H9 (cell line): ENCODE measurements at regions not wholly inside any gene's neighbourhood (a gene's known extent, or its start where the extent isn't known, plus 50 kb on each side); places are given as distances from the start of the nearest gene placed in this dataset.

Experiments
- DNase-seq: peaks from one replicate; pipeline ENCODE4 v3.0.0-alpha.2; 2017
- H2AFZ ChIP-seq: one replicate; pipeline ENCODE4 v1.6.1; 2013; ENCODE audit warnings: mild to moderate bottlenecking, low read length, control low read depth, moderate library complexity
- H2AK5ac ChIP-seq: 2 replicates; pipeline ENCODE4 v1.6.1; 2013; ENCODE audit warnings: low read length, control low read depth, mixed read lengths; ENCODE audit not compliant: insufficient read length
- H2BK120ac ChIP-seq: one replicate; pipeline ENCODE4 v1.6.1; 2013; ENCODE audit warnings: low read depth, mild to moderate bottlenecking, low read length, control low read depth, inconsistent platforms; ENCODE audit not compliant: poor library complexity, severe bottlenecking
- H2BK12ac ChIP-seq: 2 replicates; pipeline ENCODE4 v1.6.1; 2013; ENCODE audit warnings: low read length, control low read depth, mixed read lengths, low read depth; ENCODE audit not compliant: insufficient read length
- H2BK15ac ChIP-seq: 2 replicates; pipeline ENCODE4 v1.6.1; 2013; ENCODE audit warnings: low read depth, low read length, control low read depth
- H2BK20ac ChIP-seq: one replicate; pipeline ENCODE4 v1.6.1; 2013; ENCODE audit warnings: low read depth, mild to moderate bottlenecking, low read length, control low read depth, inconsistent platforms; ENCODE audit not compliant: poor library complexity, severe bottlenecking
- H2BK5ac ChIP-seq: 2 replicates; pipeline ENCODE4 v1.6.1; 2013; ENCODE audit warnings: low read length, control low read depth, mixed read lengths; ENCODE audit not compliant: insufficient read length
- H3K14ac ChIP-seq: 2 replicates; pipeline ENCODE4 v1.6.1; 2013; ENCODE audit warnings: low read length, control low read depth; ENCODE audit not compliant: insufficient read depth
- H3K18ac ChIP-seq: 2 replicates; pipeline ENCODE4 v1.6.1; 2013; ENCODE audit warnings: low read depth, mild to moderate bottlenecking, mixed read lengths, low read length, control low read depth; ENCODE audit not compliant: insufficient read length
- H3K23ac ChIP-seq: 2 replicates; pipeline ENCODE4 v1.6.1; 2013; ENCODE audit warnings: low read length, control low read depth, mixed read lengths, low read depth; ENCODE audit not compliant: insufficient read length
- H3K23me2 ChIP-seq: 2 replicates; pipeline ENCODE4 v1.6.1; 2013; ENCODE audit warnings: low read depth, mild to moderate bottlenecking, mixed read lengths, low read length, control low read depth; ENCODE audit not compliant: insufficient read length, poor library complexity, severe bottlenecking
- H3K27ac ChIP-seq: 2 replicates; pipeline ENCODE4 v1.5.1; 2013; ENCODE audit warnings: low read length, control low read depth, mixed read lengths, low read depth; ENCODE audit not compliant: insufficient read length
- H3K27me3 ChIP-seq: 2 replicates; pipeline ENCODE4 v1.6.1; 2013; ENCODE audit warnings: low read length, control low read depth, inconsistent platforms; ENCODE audit not compliant: insufficient read depth
- H3K4ac ChIP-seq: 2 replicates; pipeline ENCODE4 v1.6.1; 2013; ENCODE audit warnings: low read depth, mild to moderate bottlenecking, control low read depth, inconsistent platforms, low read length, moderate library complexity
- H3K4me1 ChIP-seq: 2 replicates; pipeline ENCODE4 v1.6.1; 2013; ENCODE audit warnings: low read length, control low read depth, inconsistent platforms; ENCODE audit not compliant: insufficient read depth
- H3K4me2 ChIP-seq: 2 replicates; pipeline ENCODE4 v1.6.1; 2013; ENCODE audit warnings: low read length, control low read depth, mixed read lengths; ENCODE audit not compliant: insufficient read length, insufficient read depth
- H3K56ac ChIP-seq: 2 replicates; pipeline ENCODE4 v1.6.1; 2013; ENCODE audit warnings: low read depth, mild to moderate bottlenecking, mixed read lengths, low read length, control low read depth; ENCODE audit not compliant: insufficient read length
- H3K79me1 ChIP-seq: 2 replicates; pipeline ENCODE4 v1.6.1; 2013; ENCODE audit warnings: low read depth, mild to moderate bottlenecking, moderate library complexity, low read length, control low read depth, inconsistent platforms; ENCODE audit not compliant: insufficient read depth, poor library complexity, severe bottlenecking
- H3K79me2 ChIP-seq: 2 replicates; pipeline ENCODE4 v1.6.1; 2013; ENCODE audit warnings: low read length, control low read depth, inconsistent platforms; ENCODE audit not compliant: insufficient read depth
- H3K9ac ChIP-seq: 2 replicates; pipeline ENCODE4 v1.6.1; 2013; ENCODE audit warnings: low read length, control low read depth, mixed read lengths; ENCODE audit not compliant: insufficient read length; ENCODE audit errors: extremely low read depth
- H3K9me3 ChIP-seq: one replicate; pipeline ENCODE4 v1.6.1; 2013; ENCODE audit warnings: low read depth, low read length, inconsistent platforms; ENCODE audit not compliant: control insufficient read depth
- H3T11ph ChIP-seq: one replicate; pipeline ENCODE4 v1.6.1; 2013; ENCODE audit warnings: mild to moderate bottlenecking, low read length, control low read depth, inconsistent platforms
- H4K20me1 ChIP-seq: one replicate; pipeline ENCODE4 v1.6.1; 2013; ENCODE audit not compliant: control insufficient read depth, insufficient read length, insufficient read depth
- H4K5ac ChIP-seq: 2 replicates; pipeline ENCODE4 v1.6.1; 2013; ENCODE audit warnings: low read depth, mild to moderate bottlenecking, mixed read lengths, low read length, control low read depth; ENCODE audit not compliant: insufficient read length
- H4K8ac ChIP-seq: replicated peaks from 2 replicates; pipeline ENCODE4 v1.6.1; 2013; ENCODE audit warnings: low read length, control low read depth, mixed read lengths, low read depth; ENCODE audit not compliant: insufficient read length
- H4K91ac ChIP-seq: 2 replicates; pipeline ENCODE4 v1.6.1; 2013; ENCODE audit warnings: low read depth, mild to moderate bottlenecking, moderate library complexity, mixed read lengths, low read length, control low read depth; ENCODE audit not compliant: insufficient read length
- H3K27ac Mint-ChIP-seq, 3 experiments: 2 replicates in 2 of 3; 3 replicates in 1 of 3; pipeline ENCODE4 v1.8.0; 2020 to 2021; ENCODE audit warnings: mixed read lengths in 3 of 3, mild to moderate bottlenecking in 1 of 3, moderate library complexity in 1 of 3
- H3K27me3 Mint-ChIP-seq: 2 replicates; pipeline ENCODE4 v1.8.0; 2021; ENCODE audit warnings: low read depth, mild to moderate bottlenecking, moderate library complexity, mixed read lengths
- H3K36me3 Mint-ChIP-seq, 3 experiments: 2 replicates in 2 of 3; 3 replicates in 1 of 3; pipeline ENCODE4 v1.8.0; 2020 to 2021; ENCODE audit warnings: low read depth in 3 of 3, mixed read lengths in 3 of 3; ENCODE audit not compliant: insufficient read depth in 1 of 3
- H3K4me1 Mint-ChIP-seq, 2 experiments: 2 replicates each; pipeline ENCODE4 v1.8.0; 2020; ENCODE audit warnings: mixed read lengths in 2 of 2
- H3K4me3 Mint-ChIP-seq, 2 experiments: 2 replicates in 1 of 2; 3 replicates in 1 of 2; pipeline ENCODE4 v1.8.0; 2020 to 2021; ENCODE audit warnings: mild to moderate bottlenecking in 2 of 2, mixed read lengths in 2 of 2, moderate library complexity in 1 of 2
- H3K9me3 Mint-ChIP-seq, 2 experiments: 2 replicates in 1 of 2; 3 replicates in 1 of 2; pipeline ENCODE4 v1.8.0; 2020; ENCODE audit warnings: mild to moderate bottlenecking in 2 of 2, mixed read lengths in 2 of 2, moderate library complexity in 1 of 2
- WGBS: extraction: QIAGEN DNeasy Blood & Tissue Kit; methylation state at CpG from one replicate; pipeline ENCODE4 v1.1.7; 2013; ENCODE audit warnings: missing lambda C conversion rate, low lambda C conversion rate, mixed read lengths; ENCODE audit not compliant: insufficient read length; ENCODE audit errors: extremely low coverage; 5-methylcytosine and 5-hydroxymethylcytosine counted together
- TF ChIP-seq, protein P1 (sequence below): fragments of 200-600 bp; sonication (generic); conservative IDR thresholded peaks from 3 replicates; pipeline ENCODE4 v1.8.0; 2021; ENCODE audit warnings: antibody characterized with exemption, mild to moderate bottlenecking

DNA sequence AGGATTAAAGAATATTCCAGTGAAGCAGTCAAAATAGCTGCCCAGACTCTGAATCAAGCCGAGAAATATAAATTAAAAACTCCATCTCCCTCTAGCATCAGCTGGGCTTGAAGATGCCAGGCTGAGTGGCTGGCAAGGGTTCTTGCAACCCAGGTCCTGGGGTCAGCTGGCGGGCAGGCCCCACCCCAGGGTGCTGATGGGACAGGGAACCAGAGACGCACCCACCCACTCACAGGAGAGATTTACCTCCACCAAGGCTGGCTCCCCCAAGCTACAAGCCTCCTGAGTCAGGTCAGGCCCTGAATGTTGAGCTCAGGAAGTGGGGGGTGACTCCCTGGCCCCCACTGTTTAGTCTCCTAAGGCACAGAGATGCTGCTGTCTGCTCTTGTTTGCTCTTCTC, 83.9 kb upstream of the HSPA9 start:
- no peak overlapping the region for H2AK5ac ChIP-seq
- H3T11ph ChIP-seq, result no peak overlapping the region
- H3K18ac ChIP-seq, result no peak overlapping the region
- H3K14ac ChIP-seq, result no peak overlapping the region
- no peak overlapping the region for H2BK15ac ChIP-seq
- no peak overlapping the region for H2BK5ac ChIP-seq
- H2BK120ac ChIP-seq, result no peak overlapping the region
- H4K91ac ChIP-seq, result no peak overlapping the region
- Mint-ChIP-seq H3K27me3 (peaks cover 2% of the 10 kb centered on the region; the same call in 1 of the 2 replicates), H3K9me3 (no peaks in the 10 kb centered on the region), H3K4me1 (peaks cover 23 to 33% of the 10 kb centered on the region in 2 experiments), H3K4me3 (no peak overlapping the region), H3K36me3 (no peaks in the 10 kb centered on the region), H3K27ac (no peak overlapping the region)
- H3K23ac ChIP-seq, result no peak overlapping the region
- H2BK12ac ChIP-seq, result no peak overlapping the region
- WGBS, result no CpG with 5 or more reads among the region's 3 CpGs
- H3K27me3 ChIP-seq, result no peaks in the 10 kb centered on the region
- H2BK20ac ChIP-seq, result no peak overlapping the region
- H3K79me2 ChIP-seq, result no peaks in the 10 kb centered on the region
- no peak overlapping the region for H3K4ac ChIP-seq
- H4K8ac ChIP-seq, result no peak overlapping the region
- no peak overlapping the region for H3K9ac ChIP-seq
- no peak overlapping the region for H3K56ac ChIP-seq
- no peak overlapping the region for H3K4me2 ChIP-seq
- H3K79me1 ChIP-seq, result no peaks in the 10 kb centered on the region
- no peaks in the 10 kb centered on the region for H4K20me1 ChIP-seq
- no peak overlapping the region for H2AFZ ChIP-seq
- no peak overlapping the region for H4K5ac ChIP-seq
- H3K23me2 ChIP-seq, result no peaks in the 10 kb centered on the region
- no peak for DNase-seq
- no peak overlapping the region for H3K27ac ChIP-seq
- no peaks in the 10 kb centered on the region for H3K9me3 ChIP-seq
- H3K4me1 ChIP-seq, result peaks cover under 1% of the 10 kb centered on the region; the same call in 1 of the 2 replicates
- TF ChIP-seq, protein P1, sequence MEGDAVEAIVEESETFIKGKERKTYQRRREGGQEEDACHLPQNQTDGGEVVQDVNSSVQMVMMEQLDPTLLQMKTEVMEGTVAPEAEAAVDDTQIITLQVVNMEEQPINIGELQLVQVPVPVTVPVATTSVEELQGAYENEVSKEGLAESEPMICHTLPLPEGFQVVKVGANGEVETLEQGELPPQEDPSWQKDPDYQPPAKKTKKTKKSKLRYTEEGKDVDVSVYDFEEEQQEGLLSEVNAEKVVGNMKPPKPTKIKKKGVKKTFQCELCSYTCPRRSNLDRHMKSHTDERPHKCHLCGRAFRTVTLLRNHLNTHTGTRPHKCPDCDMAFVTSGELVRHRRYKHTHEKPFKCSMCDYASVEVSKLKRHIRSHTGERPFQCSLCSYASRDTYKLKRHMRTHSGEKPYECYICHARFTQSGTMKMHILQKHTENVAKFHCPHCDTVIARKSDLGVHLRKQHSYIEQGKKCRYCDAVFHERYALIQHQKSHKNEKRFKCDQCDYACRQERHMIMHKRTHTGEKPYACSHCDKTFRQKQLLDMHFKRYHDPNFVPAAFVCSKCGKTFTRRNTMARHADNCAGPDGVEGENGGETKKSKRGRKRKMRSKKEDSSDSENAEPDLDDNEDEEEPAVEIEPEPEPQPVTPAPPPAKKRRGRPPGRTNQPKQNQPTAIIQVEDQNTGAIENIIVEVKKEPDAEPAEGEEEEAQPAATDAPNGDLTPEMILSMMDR, result no peak
